HEK293 (cell line): ENCODE measurements at regions not wholly inside any gene's neighbourhood (a gene's known extent, or its start where the extent isn't known, plus 50 kb on each side); places are given as distances from the start of the nearest gene placed in this dataset.

Experiments
- CTCF ChIA-PET: fragments of 350-600 bp; formaldehyde crosslinking; extraction: SDS; loops from one replicate; lab custom pipeline; 2021; ENCODE audit warnings: antibody characterized with exemption; lab: Yijun Ruan, JAX
- POLR2A ChIA-PET: fragments of 300-600 bp; formaldehyde crosslinking; extraction: SDS; loops from one replicate; lab custom pipeline; 2020; ENCODE audit warnings: antibody characterized with exemption, inconsistent platforms; lab: Yijun Ruan, JAX
- H3K27ac ChIP-seq: fragments of 200-500 bp; sonication (Bioruptor generic); 2 replicates; pipeline ENCODE4 v1.5.1; 2014; ENCODE audit warnings: low read depth, low read length, control low read depth, inconsistent platforms; ENCODE audit errors: extremely low read depth
- H3K36me3 ChIP-seq, 2 experiments: fragments of 200-500 bp in 1 of 2; sonication (Bioruptor generic) in 1 of 2; 1 replicate in 1 of 2; 2 replicates in 1 of 2; pipeline ENCODE4 v1.5.1; 2014 to 2017; ENCODE audit warnings: inconsistent platforms in 2 of 2, low read length in 2 of 2; ENCODE audit not compliant: control insufficient read depth in 2 of 2, insufficient read depth in 1 of 2
- H3K4me1 ChIP-seq: fragments of 200-500 bp; sonication (Bioruptor generic); 2 replicates; pipeline ENCODE4 v1.5.1; 2014; ENCODE audit warnings: mild to moderate bottlenecking, low read length, inconsistent platforms; ENCODE audit not compliant: control insufficient read depth, insufficient read depth
- H3K4me3 ChIP-seq: 2 replicates; pipeline ENCODE4 v1.5.1; 2011; ENCODE audit warnings: low read depth, mild to moderate bottlenecking, control low read depth, low read length, moderate library complexity
- H3K9me3 ChIP-seq: fragments of 200-500 bp; sonication (Bioruptor generic); 2 replicates; pipeline ENCODE4 v1.5.1; 2014; ENCODE audit warnings: low read depth, low read length, inconsistent platforms; ENCODE audit not compliant: control insufficient read depth, insufficient read depth
- KLF1 ChIP-seq: fragments of 450-650 bp; formaldehyde crosslinking; IDR thresholded peaks from 2 replicates; pipeline ENCODE4 v1.5.1; 2016; ENCODE audit warnings: missing biosample characterization, missing genetic modification characterization
- OVOL3 ChIP-seq: fragments of 450-650 bp; formaldehyde crosslinking; IDR thresholded peaks from 2 replicates; pipeline ENCODE4 v1.5.1; 2016; ENCODE audit warnings: missing biosample characterization, missing genetic modification characterization
- SCRT2 ChIP-seq: fragments of 450-650 bp; formaldehyde crosslinking; IDR thresholded peaks from 2 replicates; pipeline ENCODE4 v1.5.1; 2016; ENCODE audit warnings: missing biosample characterization, missing genetic modification characterization
- YY1 ChIP-seq: fragments of 450-650 bp; formaldehyde crosslinking; IDR thresholded peaks from 2 replicates; pipeline ENCODE4 v1.5.1; 2018; ENCODE audit warnings: missing biosample characterization, missing genetic modification characterization
- ZBTB17 ChIP-seq: fragments of 450-650 bp; formaldehyde crosslinking; IDR thresholded peaks from 2 replicates; pipeline ENCODE4 v1.5.1; 2016; ENCODE audit warnings: missing biosample characterization, missing genetic modification characterization
- ZEB2 ChIP-seq: fragments of 450-650 bp; formaldehyde crosslinking; IDR thresholded peaks from 2 replicates; pipeline ENCODE4 v1.5.1; 2016; ENCODE audit warnings: missing biosample characterization, missing genetic modification characterization
- ZNF10 ChIP-seq: fragments of 450-650 bp; formaldehyde crosslinking; IDR thresholded peaks from 2 replicates; pipeline ENCODE4 v1.5.1; 2017; ENCODE audit warnings: missing biosample characterization, missing genetic modification characterization
- ZNF175 ChIP-seq: fragments of 450-650 bp; formaldehyde crosslinking; IDR thresholded peaks from 2 replicates; pipeline ENCODE4 v1.5.1; 2016; ENCODE audit warnings: missing biosample characterization, missing genetic modification characterization
- ZNF366 ChIP-seq: fragments of 450-650 bp; formaldehyde crosslinking; conservative IDR thresholded peaks from 2 replicates; pipeline ENCODE4 v1.5.1; 2016; ENCODE audit warnings: missing biosample characterization, missing genetic modification characterization
- ZNF48 ChIP-seq: fragments of 450-650 bp; formaldehyde crosslinking; IDR thresholded peaks from 2 replicates; pipeline ENCODE4 v1.5.1; 2016; ENCODE audit warnings: missing biosample characterization, missing genetic modification characterization
- ZNF544 ChIP-seq: fragments of 450-650 bp; formaldehyde crosslinking; IDR thresholded peaks from 2 replicates; pipeline ENCODE4 v1.5.0; 2017; ENCODE audit warnings: missing biosample characterization, missing genetic modification characterization
- ZNF548 ChIP-seq: fragments of 450-650 bp; formaldehyde crosslinking; IDR thresholded peaks from 2 replicates; pipeline ENCODE4 v1.5.1; 2016; ENCODE audit warnings: missing biosample characterization, missing genetic modification characterization
- ZNF560 ChIP-seq: fragments of 450-650 bp; formaldehyde crosslinking; IDR thresholded peaks from 2 replicates; pipeline ENCODE4 v1.5.1; 2017; ENCODE audit warnings: missing biosample characterization, missing genetic modification characterization, borderline replicate concordance
- ZNF658 ChIP-seq: fragments of 450-650 bp; formaldehyde crosslinking; IDR thresholded peaks from 2 replicates; pipeline ENCODE4; 2016; ENCODE audit warnings: missing biosample characterization, missing genetic modification characterization
- ZNF701 ChIP-seq: fragments of 450-650 bp; formaldehyde crosslinking; IDR thresholded peaks from 2 replicates; pipeline ENCODE4 v1.5.1; 2016; ENCODE audit warnings: missing biosample characterization, missing genetic modification characterization
- ZNF76 ChIP-seq: fragments of 450-650 bp; formaldehyde crosslinking; IDR thresholded peaks from 2 replicates; pipeline ENCODE4; 2016; ENCODE audit warnings: low read depth, missing biosample characterization, missing genetic modification characterization, borderline replicate concordance
- ZSCAN16 ChIP-seq: fragments of 450-650 bp; formaldehyde crosslinking; IDR thresholded peaks from 2 replicates; pipeline ENCODE4 v1.5.1; 2016; ENCODE audit warnings: missing biosample characterization, missing genetic modification characterization
- ZXDB ChIP-seq: fragments of 450-650 bp; formaldehyde crosslinking; IDR thresholded peaks from 2 replicates; pipeline ENCODE4 v1.5.1; 2016; ENCODE audit warnings: missing biosample characterization, missing genetic modification characterization
- TF ChIP-seq, protein P1 (sequence below): fragments of 450-650 bp; formaldehyde crosslinking; conservative IDR thresholded peaks from 2 replicates; pipeline ENCODE4 v1.5.1; 2016; ENCODE audit warnings: low read depth, missing biosample characterization, missing genetic modification characterization
- TF ChIP-seq, protein P2 (sequence below): fragments of 450-650 bp; formaldehyde crosslinking; IDR thresholded peaks from 2 replicates; pipeline ENCODE4 v1.5.1; 2017; ENCODE audit warnings: missing biosample characterization, mild to moderate bottlenecking, missing genetic modification characterization, moderate library complexity
- TF ChIP-seq, protein P3 (sequence below): fragments of 450-650 bp; formaldehyde crosslinking; IDR thresholded peaks from 2 replicates; pipeline ENCODE4 v1.5.1; 2016; ENCODE audit warnings: missing biosample characterization, missing genetic modification characterization

DNA sequence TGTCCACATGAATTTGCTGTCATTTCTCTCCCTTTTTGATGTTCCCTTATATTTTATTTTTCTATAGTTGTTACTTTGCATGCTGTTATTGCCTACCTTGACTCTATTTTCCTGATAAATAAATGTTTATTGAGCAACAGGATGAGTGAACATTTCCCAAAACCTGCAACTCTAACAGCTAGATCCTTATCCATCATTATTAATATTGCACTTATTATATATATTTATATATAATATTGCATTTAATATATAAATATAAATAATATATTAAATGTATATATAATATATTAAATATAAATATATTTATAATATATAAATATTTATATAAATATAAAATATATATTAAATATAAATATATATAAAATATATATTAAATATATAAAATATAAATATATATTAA is 436.1 kb upstream of the MMADHC start:
- H3K4me3 ChIP-seq, result no peak overlapping the region
- H3K4me1 ChIP-seq, result no peaks in the 10 kb centered on the region
- H3K9me3 ChIP-seq, result no peaks in the 10 kb centered on the region
- CTCF ChIA-PET, result no interaction called here
- TF ChIP-seq, protein P1, sequence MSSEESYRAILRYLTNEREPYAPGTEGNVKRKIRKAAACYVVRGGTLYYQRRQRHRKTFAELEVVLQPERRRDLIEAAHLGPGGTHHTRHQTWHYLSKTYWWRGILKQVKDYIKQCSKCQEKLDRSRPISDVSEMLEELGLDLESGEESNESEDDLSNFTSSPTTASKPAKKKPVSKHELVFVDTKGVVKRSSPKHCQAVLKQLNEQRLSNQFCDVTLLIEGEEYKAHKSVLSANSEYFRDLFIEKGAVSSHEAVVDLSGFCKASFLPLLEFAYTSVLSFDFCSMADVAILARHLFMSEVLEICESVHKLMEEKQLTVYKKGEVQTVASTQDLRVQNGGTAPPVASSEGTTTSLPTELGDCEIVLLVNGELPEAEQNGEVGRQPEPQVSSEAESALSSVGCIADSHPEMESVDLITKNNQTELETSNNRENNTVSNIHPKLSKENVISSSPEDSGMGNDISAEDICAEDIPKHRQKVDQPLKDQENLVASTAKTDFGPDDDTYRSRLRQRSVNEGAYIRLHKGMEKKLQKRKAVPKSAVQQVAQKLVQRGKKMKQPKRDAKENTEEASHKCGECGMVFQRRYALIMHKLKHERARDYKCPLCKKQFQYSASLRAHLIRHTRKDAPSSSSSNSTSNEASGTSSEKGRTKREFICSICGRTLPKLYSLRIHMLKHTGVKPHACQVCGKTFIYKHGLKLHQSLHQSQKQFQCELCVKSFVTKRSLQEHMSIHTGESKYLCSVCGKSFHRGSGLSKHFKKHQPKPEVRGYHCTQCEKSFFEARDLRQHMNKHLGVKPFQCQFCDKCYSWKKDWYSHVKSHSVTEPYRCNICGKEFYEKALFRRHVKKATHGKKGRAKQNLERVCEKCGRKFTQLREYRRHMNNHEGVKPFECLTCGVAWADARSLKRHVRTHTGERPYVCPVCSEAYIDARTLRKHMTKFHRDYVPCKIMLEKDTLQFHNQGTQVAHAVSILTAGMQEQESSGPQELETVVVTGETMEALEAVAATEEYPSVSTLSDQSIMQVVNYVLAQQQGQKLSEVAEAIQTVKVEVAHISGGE (tag by site-specific recombination), result no peak
- TF ChIP-seq, protein P2, sequence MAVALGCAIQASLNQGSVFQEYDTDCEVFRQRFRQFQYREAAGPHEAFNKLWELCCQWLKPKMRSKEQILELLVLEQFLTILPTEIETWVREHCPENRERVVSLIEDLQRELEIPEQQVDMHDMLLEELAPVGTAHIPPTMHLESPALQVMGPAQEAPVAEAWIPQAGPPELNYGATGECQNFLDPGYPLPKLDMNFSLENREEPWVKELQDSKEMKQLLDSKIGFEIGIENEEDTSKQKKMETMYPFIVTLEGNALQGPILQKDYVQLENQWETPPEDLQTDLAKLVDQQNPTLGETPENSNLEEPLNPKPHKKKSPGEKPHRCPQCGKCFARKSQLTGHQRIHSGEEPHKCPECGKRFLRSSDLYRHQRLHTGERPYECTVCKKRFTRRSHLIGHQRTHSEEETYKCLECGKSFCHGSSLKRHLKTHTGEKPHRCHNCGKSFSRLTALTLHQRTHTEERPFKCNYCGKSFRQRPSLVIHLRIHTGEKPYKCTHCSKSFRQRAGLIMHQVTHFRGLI (tag by site-specific recombination), result no peak
- TF ChIP-seq, all 188 proteins: peak for 0
- no peak overlapping the region for H3K27ac ChIP-seq
- POLR2A ChIA-PET, result no interaction called here
- no peaks in the 10 kb centered on the region for H3K36me3 ChIP-seq

GRCh38 chr2:150023044-150023443 is 435.5 kb upstream of the MMADHC start:
- POLR2A ChIA-PET, result no interaction called here

GRCh38 chr2:150020937-150021673 is 433.5 kb upstream of the MMADHC start:
- Histone ChIP-seq H3K4me1 (no peaks in the 10 kb centered on the region), H3K9me3 (no peaks in the 10 kb centered on the region), H3K27ac (no peak overlapping the region), H3K4me3 (no peak overlapping the region), H3K36me3 (no peaks in the 10 kb centered on the region)
- TF ChIP-seq ZNF658 (tag by site-specific recombination) (no peak), ZNF701 (tag by site-specific recombination) (no peak), ZNF560 (tag by site-specific recombination) (no peak), SCRT2 (no peak), ZNF366 (tag by site-specific recombination) (no peak), ZBTB17 (no peak)
- ChIA-PET CTCF (no interaction called here), POLR2A (no interaction called here)

More at GRCh38 chr2:150023044-150023443, 435.5 kb upstream of the MMADHC start:
- no peak overlapping the region for H3K27ac ChIP-seq
- CTCF ChIA-PET, result interaction anchor here (1.0 kb wide), 1 partner anchor 428 kb away, joined by 3 read pairs; no protein-coding TSS in a partner anchor
- no peaks in the 10 kb centered on the region for H3K36me3 ChIP-seq
- no peaks in the 10 kb centered on the region for H3K4me1 ChIP-seq
- TF ChIP-seq, protein P2 (tag by site-specific recombination), result no peak
- no peak for TF ChIP-seq KLF1 (tag by site-specific recombination)
- H3K4me3 ChIP-seq, result no peak overlapping the region
- H3K9me3 ChIP-seq, result no peaks in the 10 kb centered on the region

DNA sequence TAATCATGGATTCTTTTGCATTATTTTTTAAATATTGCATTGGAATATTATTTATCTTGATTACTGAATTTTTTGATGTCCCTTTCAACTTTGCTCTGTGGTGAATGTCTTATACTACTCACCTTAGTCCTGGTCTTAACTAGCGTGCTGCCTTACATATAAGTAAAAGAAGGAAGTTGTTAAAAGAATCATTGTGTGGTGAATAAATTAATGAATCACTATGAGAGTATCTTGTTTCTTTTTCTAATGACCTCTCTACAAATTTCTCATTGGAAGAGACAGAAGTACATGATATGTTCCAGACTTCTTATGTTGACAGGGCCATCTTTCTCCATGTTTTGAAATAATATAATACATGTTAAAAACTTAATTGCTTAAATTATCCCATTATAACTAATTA is 432.6 kb upstream of the MMADHC start:
- no peaks in the 10 kb centered on the region for H3K36me3 ChIP-seq
- H3K4me3 ChIP-seq, result no peak overlapping the region
- CTCF ChIA-PET, result no interaction called here
- H3K27ac ChIP-seq, result no peak overlapping the region
- POLR2A ChIA-PET, result no interaction called here
- no peaks in the 10 kb centered on the region for H3K4me1 ChIP-seq
- H3K9me3 ChIP-seq, result no peaks in the 10 kb centered on the region
- TF ChIP-seq ZSCAN16 (no peak), ZNF548 (no peak), OVOL3 (tag by site-specific recombination) (no peak), ZEB2 (tag by site-specific recombination) (no peak), ZNF76 (tag by site-specific recombination) (no peak), ZXDB (tag by site-specific recombination) (no peak), YY1 (no peak), ZNF544 (tag by site-specific recombination) (no peak), ZNF10 (no peak), ZNF175 (tag by site-specific recombination) (no peak), ZNF48 (tag by site-specific recombination) (no peak)
- TF ChIP-seq, protein P3, sequence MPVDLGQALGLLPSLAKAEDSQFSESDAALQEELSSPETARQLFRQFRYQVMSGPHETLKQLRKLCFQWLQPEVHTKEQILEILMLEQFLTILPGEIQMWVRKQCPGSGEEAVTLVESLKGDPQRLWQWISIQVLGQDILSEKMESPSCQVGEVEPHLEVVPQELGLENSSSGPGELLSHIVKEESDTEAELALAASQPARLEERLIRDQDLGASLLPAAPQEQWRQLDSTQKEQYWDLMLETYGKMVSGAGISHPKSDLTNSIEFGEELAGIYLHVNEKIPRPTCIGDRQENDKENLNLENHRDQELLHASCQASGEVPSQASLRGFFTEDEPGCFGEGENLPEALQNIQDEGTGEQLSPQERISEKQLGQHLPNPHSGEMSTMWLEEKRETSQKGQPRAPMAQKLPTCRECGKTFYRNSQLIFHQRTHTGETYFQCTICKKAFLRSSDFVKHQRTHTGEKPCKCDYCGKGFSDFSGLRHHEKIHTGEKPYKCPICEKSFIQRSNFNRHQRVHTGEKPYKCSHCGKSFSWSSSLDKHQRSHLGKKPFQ (tag by site-specific recombination), result no peak
